ENCODE measurements at regions not wholly inside any gene's neighbourhood (a gene's known extent, or its start where the extent isn't known, plus 50 kb on each side); places are given as distances from the start of the nearest gene placed in this dataset.

- no peak for DNase-seq (ENCODE audit: extremely low read depth, low read depth)
- TF ChIP-seq, protein P1, sequence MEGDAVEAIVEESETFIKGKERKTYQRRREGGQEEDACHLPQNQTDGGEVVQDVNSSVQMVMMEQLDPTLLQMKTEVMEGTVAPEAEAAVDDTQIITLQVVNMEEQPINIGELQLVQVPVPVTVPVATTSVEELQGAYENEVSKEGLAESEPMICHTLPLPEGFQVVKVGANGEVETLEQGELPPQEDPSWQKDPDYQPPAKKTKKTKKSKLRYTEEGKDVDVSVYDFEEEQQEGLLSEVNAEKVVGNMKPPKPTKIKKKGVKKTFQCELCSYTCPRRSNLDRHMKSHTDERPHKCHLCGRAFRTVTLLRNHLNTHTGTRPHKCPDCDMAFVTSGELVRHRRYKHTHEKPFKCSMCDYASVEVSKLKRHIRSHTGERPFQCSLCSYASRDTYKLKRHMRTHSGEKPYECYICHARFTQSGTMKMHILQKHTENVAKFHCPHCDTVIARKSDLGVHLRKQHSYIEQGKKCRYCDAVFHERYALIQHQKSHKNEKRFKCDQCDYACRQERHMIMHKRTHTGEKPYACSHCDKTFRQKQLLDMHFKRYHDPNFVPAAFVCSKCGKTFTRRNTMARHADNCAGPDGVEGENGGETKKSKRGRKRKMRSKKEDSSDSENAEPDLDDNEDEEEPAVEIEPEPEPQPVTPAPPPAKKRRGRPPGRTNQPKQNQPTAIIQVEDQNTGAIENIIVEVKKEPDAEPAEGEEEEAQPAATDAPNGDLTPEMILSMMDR (IDR thresholded peaks at IDR 0.05; ENCODE audit: low read depth, low read length): no peak
These were observed 293.5 kb upstream of the SOX2 start for GRCh38 chr3:181418233-181418632.

- TF ChIP-seq, protein P1 (IDR thresholded peaks at IDR 0.05; ENCODE audit: low read depth, low read length): no peak
- no peak for DNase-seq (ENCODE audit: extremely low read depth, low read depth)
These were observed 294.0 kb upstream of the SOX2 start for GRCh38 chr3:181417748-181418147.

GRCh38 chr3:181410870-181411269 is 300.9 kb upstream of the SOX2 start:
- TF ChIP-seq, protein P1 (IDR thresholded peaks at IDR 0.05; ENCODE audit: low read depth, low read length): no peak

DNA sequence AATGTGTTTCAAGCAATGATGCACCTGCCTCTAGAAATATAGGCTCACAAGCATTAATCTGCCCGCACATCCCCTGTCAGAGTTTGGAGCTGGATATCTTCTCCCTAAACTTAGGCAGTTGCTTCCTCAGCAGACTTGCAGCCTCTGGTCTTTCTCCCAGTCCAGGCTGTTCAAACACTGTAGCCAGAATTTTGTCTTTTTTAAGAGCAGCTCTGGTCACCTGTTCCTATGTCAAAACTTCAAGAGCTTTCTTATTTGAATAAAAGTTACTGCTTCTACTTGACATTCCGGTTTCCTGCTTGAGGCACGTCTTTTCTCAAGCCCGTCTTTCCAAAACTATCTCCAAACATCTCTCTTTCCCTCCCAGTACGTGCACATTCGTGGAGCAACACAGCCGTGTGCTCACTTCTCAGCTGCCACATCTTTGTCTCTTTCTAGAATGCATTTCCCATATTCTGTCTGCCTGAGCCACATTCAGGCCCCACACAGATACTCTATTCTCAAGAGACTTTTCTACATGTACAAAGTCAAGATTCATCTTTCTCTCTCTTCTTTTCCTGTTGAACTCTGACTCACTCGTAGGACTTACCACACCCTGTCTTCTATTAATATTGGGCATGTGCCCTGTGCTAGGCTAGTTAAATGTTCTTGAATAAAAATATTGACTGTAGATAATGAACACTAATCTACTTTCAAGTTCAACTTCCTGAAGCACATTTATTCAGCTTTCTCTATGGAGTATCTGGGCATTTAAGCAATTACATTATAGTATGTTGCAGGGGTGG is 307.7 kb upstream of the SOX2 start:
- no peak for DNase-seq (ENCODE audit: extremely low read depth, low read depth)
- TF ChIP-seq, protein P1 (IDR thresholded peaks at IDR 0.05; ENCODE audit: low read depth, low read length): no peak

More at GRCh38 chr3:181410870-181411269, 300.9 kb upstream of the SOX2 start:
- DNase-seq (ENCODE audit: extremely low read depth, low read depth): no peak

DNA sequence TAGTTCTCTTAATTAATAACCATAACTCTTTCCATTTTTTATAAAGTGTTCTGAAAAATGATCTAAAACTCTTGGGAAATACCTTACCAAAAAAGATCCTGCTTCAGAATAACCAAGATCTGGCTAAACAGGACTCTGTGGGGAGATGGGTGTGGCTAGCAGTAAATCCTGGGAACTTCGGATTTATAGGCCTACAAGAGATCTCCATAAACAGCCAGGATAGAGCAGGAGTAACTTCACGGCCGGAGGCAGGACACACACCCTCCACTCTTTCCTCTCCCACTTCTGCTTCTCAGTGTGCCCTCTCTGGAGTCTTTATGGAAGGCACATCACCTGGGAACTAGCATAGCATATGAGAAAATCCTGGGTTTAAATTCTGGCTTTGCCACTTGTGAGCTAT is 309.4 kb upstream of the SOX2 start:
- TF ChIP-seq, protein P1 (IDR thresholded peaks at IDR 0.05; ENCODE audit: low read depth, low read length): no peak
- no peak for DNase-seq (ENCODE audit: extremely low read depth, low read depth)

DNA sequence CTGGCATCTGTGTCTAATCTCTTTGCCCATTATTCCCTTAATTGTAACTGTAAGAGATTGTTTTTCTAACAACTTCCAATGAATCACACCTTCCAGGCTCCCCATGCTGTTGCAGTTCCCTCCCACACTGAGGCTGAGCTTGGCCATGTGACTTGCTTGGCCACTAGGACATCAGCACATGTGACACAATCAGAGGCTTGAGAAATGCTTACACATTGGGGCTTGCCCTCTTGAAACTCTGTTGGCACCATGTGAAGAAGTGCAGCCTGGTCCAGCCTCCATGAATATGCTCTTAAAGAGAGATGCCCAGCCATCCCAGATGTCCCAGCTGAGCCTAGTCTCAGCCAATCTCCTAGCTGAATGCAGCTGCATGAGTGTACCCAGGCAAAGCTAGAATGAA is 326.8 kb upstream of the SOX2 start:
- TF ChIP-seq, protein P1 (IDR thresholded peaks at IDR 0.05; ENCODE audit: low read depth, low read length): no peak
- no peak for DNase-seq (ENCODE audit: extremely low read depth, low read depth)

DNA sequence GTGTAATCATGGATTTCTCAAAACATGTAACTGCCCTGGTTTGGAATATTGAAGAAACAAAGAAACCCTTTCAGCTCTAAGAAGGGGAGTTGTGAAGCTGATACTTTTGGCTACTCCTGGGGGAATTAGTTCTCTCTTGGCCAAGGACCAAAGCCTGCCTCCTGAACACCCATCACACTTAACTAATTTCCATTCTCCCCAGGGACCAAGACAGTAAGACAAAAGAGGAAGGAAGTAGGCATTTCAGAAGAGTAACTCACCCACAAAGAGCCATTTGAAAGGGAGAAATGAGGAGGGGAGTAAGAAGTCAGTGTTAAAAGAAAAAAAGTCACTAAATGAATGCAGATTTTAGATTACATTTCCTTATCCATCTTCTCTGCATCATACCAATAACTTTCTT is 328.0 kb upstream of the SOX2 start:
- DNase-seq (ENCODE audit: extremely low read depth, low read depth): no peak
- TF ChIP-seq, protein P1 (IDR thresholded peaks at IDR 0.05; ENCODE audit: low read depth, low read length): no peak
